GM12878 (cell line): ENCODE measurements at regions not wholly inside any gene's neighbourhood (a gene's known extent, or its start where the extent isn't known, plus 50 kb on each side); places are given as distances from the start of the nearest gene placed in this dataset.

ENCODE experiments used
- ATAC-seq: fragments of 200-7000 bp; cut with Tn5 transposase; 3 replicates; pipeline ENCODE4 v1.9.1; 2020; ENCODE audit warnings: mild to moderate bottlenecking, moderate library complexity
- BruUV-seq: library from RNA; stranded (reverse); fragments of 400-500 nt; replicated peaks from 2 replicates; lab custom pipeline; 2021; lab: Mats Ljungman, UMichigan
- CTCF ChIA-PET: fragments of 300-600 bp; sonication (Branson Sonifier 250); formaldehyde crosslinking; extraction: SDS; loops from one replicate; lab custom pipeline; 2021; ENCODE audit warnings: inconsistent platforms; lab: Yijun Ruan, JAX
- POLR2A ChIA-PET: fragments of 350-600 bp; formaldehyde crosslinking; extraction: SDS; loops from one replicate; lab custom pipeline; 2021; ENCODE audit warnings: inconsistent platforms; lab: Charles Lee
- RAD21 ChIA-PET: fragments of 300-600 bp; sonication (Branson Sonifier 250); formaldehyde crosslinking; loops from one replicate; lab custom pipeline; 2023; ENCODE audit warnings: antibody characterized with exemption; ENCODE audit not compliant: unreplicated experiment; lab: Charles Lee
- SMC1A ChIA-PET: fragments of 300-600 bp; sonication (Branson Sonifier 250); formaldehyde crosslinking; loops from one replicate; lab custom pipeline; 2023; ENCODE audit not compliant: unreplicated experiment, uncharacterized antibody; lab: Charles Lee
- DNase-seq: peaks from one replicate; pipeline ENCODE4 v3.0.0-alpha.2; 2011; ENCODE audit warnings: low read depth, low spot score
- FAIRE-seq: peaks from 3 replicates; lab custom pipeline; 2011; peaks lifted over from hg19 to GRCh38; lab: Jason Lieb, UNC
- H2AFZ ChIP-seq: 2 replicates; pipeline ENCODE4 v1.6.0; 2011; ENCODE audit warnings: low read depth, low read length, control low read depth; ENCODE audit not compliant: control insufficient read depth
- H3K27ac ChIP-seq: 2 replicates; pipeline ENCODE4 v1.5.1; 2011; ENCODE audit warnings: control low read depth; ENCODE audit not compliant: control insufficient read depth, insufficient read depth
- H3K27me3 ChIP-seq, 2 experiments: replicated peaks in 1 of 2; 2 replicates each; pipeline versions ENCODE4 v1.6.0 to v1.6.1; 2011; ENCODE audit warnings: low read length in 1 of 2; ENCODE audit not compliant: control insufficient read depth in 2 of 2, insufficient read depth in 2 of 2
- H3K36me3 ChIP-seq, 2 experiments: 2 replicates each; pipeline ENCODE4 v1.5.1; 2011; ENCODE audit warnings: low read length in 1 of 2; ENCODE audit not compliant: control insufficient read depth in 2 of 2, insufficient read depth in 2 of 2
- H3K4me1 ChIP-seq: 2 replicates; pipeline ENCODE4 v1.6.1; 2011; ENCODE audit warnings: mild to moderate bottlenecking, low read length, moderate library complexity, mixed read lengths; ENCODE audit not compliant: control insufficient read depth, insufficient read depth
- H3K4me2 ChIP-seq: 2 replicates; pipeline ENCODE4 v1.6.0; 2011; ENCODE audit warnings: control low read depth; ENCODE audit not compliant: control insufficient read depth, insufficient read depth
- H3K4me3 ChIP-seq: fragments of 200-600 bp; sonication (generic); 2 replicates; pipeline ENCODE4 v1.5.1; 2016
- H3K79me2 ChIP-seq: 2 replicates; pipeline ENCODE4 v1.6.0; 2011; ENCODE audit warnings: low read length; ENCODE audit not compliant: control insufficient read depth, insufficient read depth
- H3K9ac ChIP-seq: 2 replicates; pipeline ENCODE4 v1.8.0; 2011; ENCODE audit warnings: low read length, control low read depth, mixed read lengths; ENCODE audit not compliant: control insufficient read depth, insufficient read depth
- H3K9me3 ChIP-seq: replicated peaks from 3 replicates; pipeline ENCODE4 v1.5.1; 2011; ENCODE audit warnings: mild to moderate bottlenecking, low read length; ENCODE audit not compliant: control insufficient read depth, insufficient read depth
- H4K20me1 ChIP-seq: 2 replicates; pipeline ENCODE4 v1.6.0; 2011; ENCODE audit not compliant: control insufficient read depth, insufficient read depth
- ATF3 ChIP-seq: IDR thresholded peaks from 2 replicates; pipeline ENCODE4 v1.6.1; 2011; ENCODE audit warnings: low read depth, mild to moderate bottlenecking, low read length, moderate library complexity, borderline replicate concordance; ENCODE audit errors: extremely low read depth
- GABPA ChIP-seq: IDR thresholded peaks from 2 replicates; pipeline ENCODE4 v1.6.1; 2014; ENCODE audit warnings: antibody characterized with exemption, low read depth, mild to moderate bottlenecking, inconsistent platforms
- JUND ChIP-seq: IDR thresholded peaks from 2 replicates; pipeline ENCODE4 v1.6.1; 2012; ENCODE audit warnings: low read depth, mild to moderate bottlenecking, low read length, improper control_type of control experiment, moderate library complexity
- NKRF ChIP-seq: fragments of 450-650 bp; conservative IDR thresholded peaks from 2 replicates; pipeline ENCODE4 v1.6.1; 2017; ENCODE audit warnings: mild to moderate bottlenecking, moderate library complexity
- POLR2A ChIP-seq: IDR thresholded peaks from 2 replicates; pipeline ENCODE4 v1.6.1; 2011; ENCODE audit warnings: low read depth, mild to moderate bottlenecking, low read length
- WGBS: methylation state at CpG from one replicate; pipeline ENCODE4 v1.1.6; 2016; ENCODE audit warnings: low lambda C conversion rate; ENCODE audit not compliant: insufficient replicate concordance, insufficient coverage; ENCODE audit errors: missing lambda C conversion rate; 5-methylcytosine and 5-hydroxymethylcytosine counted together
- in situ Hi-C: fragments of 300-500 bp; cut with MboI; formaldehyde crosslinking; loops from 9 replicates; pipeline ENCODE4 v1.14.3; 2018; ENCODE audit warnings: mixed read lengths
- intact Hi-C: fragments of 100-400 bp; cut with micrococcal nuclease; formaldehyde crosslinking; loops from one replicate; pipeline ENCODE4 v1.14.2; 2022; ENCODE audit not compliant: unreplicated experiment

- POLR2A ChIA-PET, result no interaction called here
- SMC1A ChIA-PET, result interaction anchor here (1.0 kb wide), 1 partner anchor 160 kb away, joined by 4 read pairs; no protein-coding TSS in a partner anchor
- H3K27ac ChIP-seq, result no peak overlapping the region
- DNase-seq (no peak), ATAC-seq (no peak), FAIRE-seq (no peak)
- no peaks in the 10 kb centered on the region for H4K20me1 ChIP-seq
- no peaks in the 10 kb centered on the region for H3K9me3 ChIP-seq
- H3K4me3 ChIP-seq, result no peak overlapping the region
- RAD21 ChIA-PET, result no interaction called here
- H3K9ac ChIP-seq, result no peak overlapping the region
- H3K36me3 ChIP-seq, result no peaks in the 10 kb centered on the region
- H3K4me2 ChIP-seq, result no peak overlapping the region
- TF ChIP-seq JUND (no peak), POLR2A (no peak), GABPA (no peak), ATF3 (no peak), NKRF (no peak)
- H3K4me1 ChIP-seq, result no peaks in the 10 kb centered on the region
- in situ Hi-C loops, result no loop called here
- intact Hi-C loops, result no loop called here
- H2AFZ ChIP-seq, result no peak overlapping the region
- no peaks in the 10 kb centered on the region for H3K27me3 ChIP-seq
- H3K79me2 ChIP-seq, result no peaks in the 10 kb centered on the region
- 10% methylated on average over 2 of the region's 2 CpGs for WGBS
- CTCF ChIA-PET, result interaction anchor here (0.5 kb wide), 1 partner anchor 461 kb away, joined by 4 read pairs; no protein-coding TSS in a partner anchor
- no TSS peak for BruUV-seq
Observed at GRCh38 chrX:67105758-67106116, 438.1 kb upstream of the AR start.
